8988T (cell line): ENCODE measurements at regions not wholly inside any gene's neighbourhood (a gene's known extent, or its start where the extent isn't known, plus 50 kb on each side); places are given as distances from the start of the nearest gene placed in this dataset.

Experiments
- DNase-seq: peaks from one replicate; pipeline ENCODE4 v3.0.0; 2011

DNA sequence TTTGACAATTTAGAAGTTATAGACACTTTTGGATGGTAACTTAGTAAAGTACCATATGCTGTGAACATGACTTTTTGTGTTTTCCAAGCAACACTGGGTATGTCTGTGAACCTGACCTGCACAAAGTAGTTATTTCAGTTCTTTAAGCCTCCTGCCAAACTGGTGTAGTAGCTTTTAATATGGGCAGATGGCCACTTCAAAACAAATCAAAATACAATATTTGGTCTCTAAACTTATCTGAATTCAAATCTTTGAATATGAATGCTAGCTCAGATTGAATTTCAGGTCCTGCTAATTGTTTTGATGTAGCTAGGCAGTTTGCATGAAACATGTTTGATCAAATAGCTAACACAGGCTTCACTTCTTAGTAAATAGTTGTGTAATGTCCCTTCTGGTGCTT lies 1176.7 kb upstream of the CDH9 start:
- no peak for DNase-seq

DNA sequence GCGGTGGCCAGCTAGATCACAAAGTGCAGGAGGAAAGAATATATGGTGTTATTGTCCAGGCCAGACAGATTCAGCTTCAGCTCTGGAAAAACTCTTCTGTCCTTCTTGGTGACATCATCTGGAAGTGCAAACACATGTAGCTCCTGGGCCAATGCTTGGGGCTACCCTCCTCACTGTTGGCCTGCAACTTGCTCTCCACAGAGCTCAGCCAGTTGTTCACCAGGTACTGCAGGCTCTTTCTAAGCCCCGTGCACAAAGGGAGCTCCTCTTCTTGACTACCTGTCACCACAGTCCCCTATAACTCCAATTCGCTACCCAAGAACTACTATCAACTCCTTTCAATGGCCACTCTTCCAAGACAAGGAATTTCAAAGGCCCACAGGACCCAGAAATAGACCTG lies 1175.9 kb upstream of the CDH9 start:
- DNase-seq: no peak

DNA sequence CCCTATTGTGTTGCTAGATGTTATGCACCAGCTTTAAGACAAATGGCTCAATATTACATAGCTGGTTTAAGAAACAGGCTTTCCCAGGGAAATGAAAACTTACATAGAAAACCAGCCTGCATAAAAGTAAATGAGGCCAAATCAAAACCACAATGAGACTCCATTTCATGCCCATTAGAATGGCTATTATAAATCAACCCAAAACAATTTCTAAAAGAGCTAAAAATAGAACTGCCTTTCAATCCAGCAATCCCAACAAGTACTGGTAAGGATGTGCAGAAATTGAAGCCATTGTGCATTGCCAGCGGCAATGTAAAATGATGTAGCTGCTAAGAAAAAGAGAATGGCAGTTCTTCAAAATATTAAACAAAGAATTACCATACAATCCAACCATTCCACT lies 1170.0 kb upstream of the CDH9 start:
- no peak for DNase-seq

GRCh38 chr5:28190011-28190410 lies 1151.6 kb upstream of the CDH9 start:
- DNase-seq: no peak

GRCh38 chr5:28174691-28175090 lies 1136.3 kb upstream of the CDH9 start:
- no peak for DNase-seq

GRCh38 chr5:28165096-28165495 lies 1126.7 kb upstream of the CDH9 start:
- DNase-seq: no peak

DNA sequence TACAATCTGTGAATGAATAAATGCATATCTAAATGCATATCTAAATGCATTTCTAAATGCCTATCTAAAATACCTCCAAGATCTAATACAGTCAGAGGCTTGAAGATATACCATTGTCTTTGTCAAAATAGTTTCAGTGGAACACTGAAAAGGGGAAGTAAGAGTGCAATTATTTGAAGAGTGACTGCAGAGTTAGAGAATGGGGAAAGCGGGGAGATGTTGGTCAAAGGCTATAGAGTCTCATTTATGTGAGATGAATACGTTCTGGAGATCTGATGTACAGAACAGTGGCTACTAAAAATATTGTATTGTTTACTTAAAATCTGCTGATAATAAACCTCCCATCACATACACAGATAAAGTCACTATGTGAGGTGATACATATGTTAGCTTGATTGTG lies 1126.2 kb upstream of the CDH9 start:
- no peak for DNase-seq

DNA sequence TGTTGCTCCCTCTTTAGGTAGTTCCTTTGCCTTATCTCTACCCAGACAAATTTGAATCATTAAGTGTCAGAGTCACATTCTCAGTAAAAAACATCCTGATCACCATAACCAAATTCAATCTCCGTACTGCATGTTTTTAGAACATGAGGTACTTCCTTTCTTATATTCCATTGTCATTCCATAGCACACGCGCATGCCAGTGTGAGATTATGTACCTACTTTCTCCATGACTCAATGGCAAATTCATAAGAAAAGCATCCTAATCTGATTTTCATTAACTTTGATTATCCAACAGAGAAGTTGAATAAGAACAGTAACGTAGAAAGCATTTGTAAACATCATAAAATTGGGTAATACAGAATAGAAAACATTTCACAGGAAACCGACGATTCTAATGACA lies 1118.6 kb upstream of the CDH9 start:
- no peak for DNase-seq

DNA sequence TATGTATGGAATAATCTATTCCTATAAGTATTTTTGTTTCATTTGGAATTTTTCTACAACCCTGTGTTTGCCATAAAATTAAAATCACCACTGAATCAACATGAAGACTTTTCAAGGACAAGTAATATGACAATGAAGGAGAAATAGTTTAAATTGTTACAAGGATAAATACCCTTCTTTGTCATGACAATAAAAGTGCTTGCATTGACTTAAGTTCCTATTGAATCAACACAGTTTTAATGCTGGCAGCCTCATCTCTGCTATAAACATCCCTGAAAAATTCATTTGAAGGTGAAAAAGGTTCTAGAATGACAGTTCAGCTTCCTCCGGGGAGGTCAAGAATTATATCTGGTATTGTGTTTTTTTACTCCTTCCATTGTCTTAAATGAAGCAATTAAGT lies 1105.1 kb upstream of the CDH9 start:
- no peak for DNase-seq

GRCh38 chr5:28132151-28132550 lies 1093.8 kb upstream of the CDH9 start:
- DNase-seq: no peak

DNA sequence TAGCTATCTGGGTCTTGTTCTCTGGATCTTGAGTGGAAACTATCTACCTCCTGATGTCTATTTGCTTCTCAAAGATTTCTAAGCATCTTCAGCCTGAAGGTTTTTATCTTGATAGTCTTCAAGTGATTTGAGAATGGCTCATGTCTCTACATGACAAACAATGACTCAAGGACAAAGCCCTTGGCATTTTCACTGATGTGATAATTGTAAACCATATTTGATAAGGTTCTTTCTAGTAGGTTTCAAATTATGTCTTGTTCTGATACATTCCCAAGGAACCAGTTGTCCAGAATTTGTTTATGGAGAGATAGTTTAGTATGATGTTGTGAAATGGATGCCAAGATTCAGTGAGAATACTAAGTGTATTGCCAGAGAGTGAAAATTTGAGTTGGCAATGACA lies 1079.3 kb upstream of the CDH9 start:
- no peak for DNase-seq

DNA sequence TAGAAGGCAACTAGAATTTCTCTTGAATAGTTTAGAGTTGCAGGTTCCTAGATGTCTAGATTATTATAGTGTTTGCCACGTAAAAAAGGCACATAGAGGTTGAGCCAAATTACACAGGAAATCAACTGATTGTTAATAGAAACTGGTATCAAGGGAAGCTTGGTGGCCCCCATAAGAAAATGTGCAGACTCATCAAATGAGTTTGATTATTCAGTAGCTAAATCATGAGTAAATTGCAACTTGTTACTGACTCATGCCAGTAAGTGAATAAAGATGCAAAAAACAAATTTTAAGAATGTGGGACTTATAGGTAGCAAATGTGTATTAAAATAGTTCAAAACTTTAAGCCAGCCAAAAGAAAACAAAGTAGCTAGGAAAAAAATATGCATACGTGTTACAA lies 1078.9 kb upstream of the CDH9 start:
- DNase-seq: no peak

- no peak for DNase-seq
Measured at GRCh38 chr5:28110781-28111180, 1072.4 kb upstream of the CDH9 start.

- no peak for DNase-seq
Measured at GRCh38 chr5:28104080-28104479, 1065.7 kb upstream of the CDH9 start.

GRCh38 chr5:28084069-28084468 lies 1045.7 kb upstream of the CDH9 start:
- no peak for DNase-seq

DNA sequence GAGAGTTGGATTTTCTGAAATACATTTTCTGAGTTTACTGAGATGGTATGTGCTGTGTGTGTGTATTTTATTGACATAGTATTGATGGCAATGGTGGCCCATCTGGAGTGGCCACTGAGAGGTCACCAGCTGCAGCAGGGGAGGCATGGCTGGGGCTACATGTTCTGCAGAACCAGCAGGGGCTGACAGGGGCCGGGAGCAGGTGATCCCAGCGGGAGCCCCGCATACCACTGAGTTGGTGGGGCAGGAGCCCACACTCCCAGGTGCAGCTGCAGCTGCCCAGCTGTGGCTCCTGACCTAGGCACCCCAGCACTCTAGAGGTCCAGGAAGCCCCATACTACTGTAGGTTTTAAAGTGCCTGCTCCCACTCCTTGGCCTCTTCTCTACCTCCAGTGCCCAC lies 1044.2 kb upstream of the CDH9 start:
- DNase-seq: no peak

- DNase-seq: no peak
Measured at GRCh38 chr5:28077291-28078240, 1039.2 kb upstream of the CDH9 start.

- DNase-seq: no peak
Measured at GRCh38 chr5:28066856-28067255, 1028.5 kb upstream of the CDH9 start.

DNA sequence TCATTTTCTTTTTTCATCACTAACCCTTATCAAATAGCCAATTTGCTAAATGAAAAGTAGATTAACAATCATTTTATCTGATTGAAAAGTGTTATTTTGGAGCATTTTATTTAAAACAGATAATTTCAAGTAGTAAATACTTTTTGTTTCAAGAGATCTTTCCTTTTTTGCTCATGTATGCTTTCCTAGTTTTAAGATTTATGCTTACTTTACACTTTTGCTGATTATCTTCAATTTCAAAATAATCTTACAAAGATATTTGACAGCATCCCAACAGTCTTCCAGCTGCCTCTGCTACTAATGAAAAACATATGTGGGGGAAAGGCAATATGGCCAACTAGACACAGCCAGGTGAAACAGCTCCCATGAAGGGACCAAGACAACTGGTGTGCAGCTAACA lies 1027.3 kb upstream of the CDH9 start:
- no peak for DNase-seq

- DNase-seq: no peak
Measured at GRCh38 chr5:28046596-28046995, 1008.2 kb upstream of the CDH9 start.

GRCh38 chr5:28027851-28028250 lies 989.5 kb upstream of the CDH9 start:
- DNase-seq: no peak

GRCh38 chr5:28017178-28017577 lies 978.8 kb upstream of the CDH9 start:
- no peak for DNase-seq

- no peak for DNase-seq
Measured at GRCh38 chr5:28014779-28015178, 976.4 kb upstream of the CDH9 start.

GRCh38 chr5:28012538-28012937 lies 974.2 kb upstream of the CDH9 start:
- DNase-seq: no peak

GRCh38 chr5:28009576-28009975 lies 971.2 kb upstream of the CDH9 start:
- no peak for DNase-seq
